ENCODE measurements at regions not wholly inside any gene's neighbourhood (a gene's known extent, or its start where the extent isn't known, plus 50 kb on each side); places are given as distances from the start of the nearest gene placed in this dataset.

- H3K4me2 ChIP-seq (ENCODE audit: low read depth, low read length): no peak overlapping the region
- intact Hi-C loops (cut with micrococcal nuclease; ENCODE audit: unreplicated experiment) (no loop called here), in situ Hi-C loops (cut with HindIII; ENCODE audit: extremely low pct_ligation_motif_present, low pct_unique_long_range_greater_than_20kb) (no loop called here)
- no peak overlapping the region for H3K4me3 ChIP-seq (replicated peaks in 1 of 3; ENCODE audit: insufficient read depth in 1 of 3, low read depth in 2 of 3, low read length in 3 of 3)
- ATAC-seq (no peak), FAIRE-seq (no peak), DNase-seq (ENCODE audit: low spot score) (no peak)
- no peaks in the 10 kb centered on the region for H3K4me1 ChIP-seq (ENCODE audit: insufficient read depth, low read length)
- CTCF ChIA-PET (ENCODE audit: low intra/inter-chr PET ratio, low total read pairs): no interaction called here
- 47% methylated on average over 6 of the region's 6 CpGs for WGBS (ENCODE audit: low lambda C conversion rate)
- H3K9me3 ChIP-seq (ENCODE audit: low read length): peaks cover 11% of the 10 kb centered on the region
- no peaks in the 10 kb centered on the region; a peak in 1 of 5 replicates for H3K27me3 ChIP-seq (ENCODE audit: control insufficient read depth in 1 of 2, insufficient read depth in 2 of 2, low read length in 2 of 2)
- no TSS peak for BruUV-seq (replicated peaks)
- no peak overlapping the region for H3K9ac ChIP-seq (ENCODE audit: insufficient read depth, low read depth, low read length)
- no peak overlapping the region for H2AFZ ChIP-seq (ENCODE audit: low read length)
- no peak overlapping the region for H3K27ac ChIP-seq (ENCODE audit: extremely low read length, insufficient read depth, low read length)
- H3K79me2 ChIP-seq (ENCODE audit: insufficient read depth, low read length): no peaks in the 10 kb centered on the region
- H3K36me3 ChIP-seq (replicated peaks in 1 of 2; ENCODE audit: control insufficient read depth in 1 of 2, insufficient read depth in 2 of 2, low read length in 2 of 2): no peaks in the 10 kb centered on the region
- POLR2A ChIA-PET: no interaction called here
- no peaks in the 10 kb centered on the region for H4K20me1 ChIP-seq (ENCODE audit: insufficient read depth, low read length)
- no peak for TF ChIP-seq ZNF12 (CRISPR knock-in tag; IDR thresholded peaks at IDR 0.05)
- no peak for TF ChIP-seq ZFP36L1 (CRISPR knock-in tag; IDR thresholded peaks at IDR 0.05)
- TF ChIP-seq NCOA2 (CRISPR knock-in tag; IDR thresholded peaks at IDR 0.05): no peak
- no peak for TF ChIP-seq ARNTL (CRISPR knock-in tag; IDR thresholded peaks at IDR 0.05)
- no peak for TF ChIP-seq ZNF547 (CRISPR knock-in tag; IDR thresholded peaks at IDR 0.05)
- TF ChIP-seq ZBTB40 (IDR thresholded peaks at IDR 0.05): no peak
- no peak for TF ChIP-seq ZBTB40 (CRISPR knock-in tag; IDR thresholded peaks at IDR 0.05)
- no peak for TF ChIP-seq CHCHD3 (CRISPR knock-in tag; IDR thresholded peaks at IDR 0.05)
- no peak for TF ChIP-seq ETS1 (CRISPR knock-in tag; IDR thresholded peaks at IDR 0.05)
- TF ChIP-seq ZNF335 (CRISPR knock-in tag; IDR thresholded peaks at IDR 0.05): no peak
- TF ChIP-seq ATF7 (IDR thresholded peaks at IDR 0.05): no peak
- TF ChIP-seq ATF7 (CRISPR knock-in tag; IDR thresholded peaks at IDR 0.05): no peak
- no peak for TF ChIP-seq ZXDC (CRISPR knock-in tag; IDR thresholded peaks at IDR 0.05)
- TF ChIP-seq ZNF549 (CRISPR knock-in tag; IDR thresholded peaks at IDR 0.05): no peak
- TF ChIP-seq ZNF792 (CRISPR knock-in tag; IDR thresholded peaks at IDR 0.05): no peak
- TF ChIP-seq ZNF841 (CRISPR knock-in tag; IDR thresholded peaks at IDR 0.05; ENCODE audit: borderline replicate concordance): no peak
Measured at GRCh38 chr6:14274016-14274415, 156.4 kb downstream of the CD83 start.

All from HepG2 (cell line).